ENCODE measurements at regions not wholly inside any gene's neighbourhood (a gene's known extent, or its start where the extent isn't known, plus 50 kb on each side); places are given as distances from the start of the nearest gene placed in this dataset.

DNA sequence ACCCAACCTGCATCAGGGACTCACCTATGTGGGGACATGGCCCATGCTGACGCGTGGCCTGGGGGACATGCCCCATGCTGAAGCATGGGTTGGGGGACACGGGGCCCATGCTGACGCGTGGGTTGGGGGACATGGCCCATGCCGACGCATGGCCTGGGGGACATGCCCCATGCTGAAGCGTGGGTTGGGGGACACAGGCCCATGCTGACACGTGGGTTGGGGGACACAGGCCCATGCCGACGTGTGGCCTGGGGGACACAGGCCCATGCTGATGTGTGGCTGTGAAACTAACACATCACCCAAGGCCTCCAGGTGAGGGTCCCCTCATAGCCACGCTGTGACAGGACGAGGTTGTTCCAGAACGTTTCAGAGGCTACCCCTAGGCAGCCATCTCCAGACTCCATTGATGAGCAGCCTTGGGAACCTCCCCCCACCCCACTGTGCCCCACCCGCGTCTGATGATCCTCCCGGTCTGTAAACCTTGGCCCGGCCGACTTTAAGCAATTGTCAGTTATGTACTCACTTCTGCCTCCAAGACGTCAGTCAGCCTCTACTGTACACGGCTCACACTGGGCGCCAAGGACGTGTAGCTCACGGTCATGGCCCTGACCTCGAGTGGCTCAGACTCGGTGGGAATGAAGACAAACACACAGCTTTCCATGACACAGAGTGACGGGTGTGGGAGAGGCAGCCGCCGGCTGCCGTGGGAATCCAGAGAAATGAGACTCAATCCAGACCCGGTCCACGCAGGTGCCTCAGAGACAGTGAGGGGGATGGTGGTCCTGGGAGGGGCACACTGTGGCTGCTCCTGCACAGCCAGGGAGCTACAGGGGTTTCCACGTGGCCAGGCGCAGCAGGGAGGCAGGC, 50.2 kb upstream of the SLC66A3 start:
- TF ChIP-seq GATA1 (IDR thresholded peaks at IDR 0.05; ENCODE audit: low read depth, low read length), result no peak
- no peak for TF ChIP-seq POLR2A (IDR thresholded peaks at IDR 0.05; ENCODE audit: low read length)
- no peak for DNase-seq

Measured in erythroblast (primary cell).